Colon (tissue), 2 donors: ENCODE measurements at regions not wholly inside any gene's neighbourhood (a gene's known extent, or its start where the extent isn't known, plus 50 kb on each side); places are given as distances from the start of the nearest gene placed in this dataset.
"Not testable (repeated sequence)": the region's sequence is repeated elsewhere in the genome, so short reads cannot be mapped to it uniquely, and the experiment has no call there.

Experiments
- FAIRE-seq: peaks from 2 replicates; lab custom pipeline; 2012; peaks lifted over from hg19 to GRCh38; lab: Jason Lieb, UNC
- donor health status: control.
- donor health status: control.

DNA sequence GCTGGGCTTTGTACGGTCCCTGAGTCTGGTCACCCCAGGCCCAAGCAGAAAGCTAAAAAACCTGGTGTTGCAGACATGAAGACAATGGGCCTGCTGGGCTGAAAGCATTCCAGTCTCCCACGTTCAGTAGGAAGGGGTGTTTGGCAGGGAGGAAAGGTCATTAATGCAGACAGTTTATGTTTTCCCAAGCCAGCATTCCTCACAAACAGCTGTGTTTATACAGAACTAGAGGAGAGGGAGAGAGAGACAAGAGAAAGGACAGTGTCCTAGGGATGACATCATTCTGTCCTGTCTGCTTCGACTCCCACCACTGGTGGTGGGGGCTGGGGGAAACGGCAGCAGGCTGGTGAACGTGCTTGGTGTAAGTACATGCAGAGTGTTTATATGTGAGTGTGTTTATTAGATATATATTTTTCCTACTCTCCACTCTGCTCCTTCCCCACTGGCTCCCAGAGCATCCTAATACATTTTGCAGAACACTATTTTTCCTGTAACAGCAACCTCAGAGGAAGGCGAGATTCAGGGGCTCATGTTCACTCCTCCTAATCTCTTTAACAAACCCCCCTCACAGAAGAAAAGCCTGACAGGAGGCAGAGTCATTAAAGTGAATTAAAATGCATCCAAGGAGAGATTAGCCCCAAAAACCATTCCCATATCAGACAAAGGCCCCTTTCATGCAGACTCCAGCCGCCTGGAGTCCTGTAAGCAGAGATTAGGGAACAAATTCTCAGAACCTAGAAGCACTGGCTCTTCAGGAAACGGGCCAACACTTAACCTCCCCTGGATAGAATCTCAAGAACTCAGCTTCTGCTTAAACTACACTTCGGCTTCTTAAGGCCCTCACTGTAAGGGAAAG lies 380.4 kb downstream of the TNS1 start:
- FAIRE-seq = no peak

DNA sequence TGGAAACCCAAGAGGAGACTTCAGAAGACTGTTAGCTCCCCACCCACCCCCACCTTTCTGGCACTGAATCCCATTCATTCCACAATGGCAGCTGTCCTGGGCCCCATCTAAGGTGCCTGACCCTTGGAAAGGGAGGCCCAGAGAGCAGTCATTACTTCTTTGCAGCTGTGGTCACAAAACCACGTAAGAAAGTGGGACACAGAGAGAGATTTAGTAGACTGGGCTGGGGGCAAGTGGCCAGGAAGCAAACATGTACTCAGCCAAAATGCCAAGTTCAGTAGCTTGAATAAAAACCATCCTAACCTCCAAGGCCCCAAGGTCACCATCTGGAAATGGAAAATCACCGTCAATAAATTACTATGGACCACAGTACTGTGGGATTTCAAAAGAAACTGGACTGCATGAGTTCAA lies 381.4 kb downstream of the TNS1 start:
- FAIRE-seq = no peak

GRCh38 chr2:217618744-217619143 lies 384.1 kb downstream of the TNS1 start:
- FAIRE-seq = no peak

DNA sequence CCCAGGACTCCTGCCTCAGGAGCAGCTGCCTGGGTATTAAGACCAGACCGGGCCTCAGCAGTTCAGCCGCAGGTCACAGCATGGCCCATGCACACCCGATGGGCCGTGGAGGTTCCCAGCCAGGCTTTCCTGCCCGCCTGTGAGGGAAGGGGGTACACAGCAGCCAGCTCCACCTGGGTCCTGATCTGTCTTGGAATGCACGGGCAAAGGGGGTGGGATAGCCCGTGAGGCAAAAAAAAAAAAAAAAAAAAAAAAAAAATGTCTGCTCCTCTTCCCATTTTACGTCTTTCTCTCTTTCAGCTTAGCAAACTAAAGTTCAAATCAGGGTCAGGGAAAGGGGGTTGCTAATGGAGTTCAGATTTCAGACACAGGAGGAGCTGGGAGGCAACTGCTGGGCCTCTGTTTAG lies 385.2 kb downstream of the TNS1 start:
- no peak for FAIRE-seq

DNA sequence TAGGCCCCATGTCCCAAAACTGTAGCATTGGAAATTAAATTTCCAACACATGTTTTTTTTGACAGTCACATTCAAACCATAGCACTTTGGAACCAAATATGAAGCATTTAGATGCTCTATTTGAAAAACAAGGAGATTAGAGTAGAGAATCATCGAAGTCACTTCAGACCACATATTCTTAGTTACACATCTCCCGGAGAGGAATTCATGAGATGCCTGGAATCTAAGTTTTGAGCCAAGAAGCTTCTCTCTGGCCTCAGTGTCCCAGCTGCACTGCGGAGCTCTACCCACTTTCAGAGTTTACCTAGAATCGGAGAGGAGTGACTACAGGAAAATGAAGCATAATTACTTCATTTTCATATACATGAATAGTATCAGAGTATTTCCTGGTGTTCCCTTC lies 385.9 kb downstream of the TNS1 start:
- no peak for FAIRE-seq

DNA sequence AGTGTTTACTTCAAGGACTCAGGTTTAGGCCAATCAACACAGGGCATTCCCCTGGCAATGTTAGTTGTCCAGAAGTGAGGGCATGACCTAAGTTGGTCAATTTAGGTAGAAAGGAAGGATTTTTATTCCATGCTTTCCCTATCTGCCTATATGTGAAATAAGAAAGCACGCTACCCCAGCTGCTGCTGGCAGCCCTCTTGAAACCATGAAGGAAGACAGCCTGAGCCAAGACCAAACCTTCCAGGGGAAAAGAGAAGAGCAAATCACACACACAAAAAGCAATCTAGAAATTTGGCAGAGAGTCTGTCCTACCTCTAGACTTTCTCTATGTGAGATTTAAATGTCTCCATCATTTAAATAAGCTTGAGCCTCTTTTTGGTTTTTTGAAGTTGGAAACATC lies 387.6 kb downstream of the TNS1 start:
- no peak for FAIRE-seq

DNA sequence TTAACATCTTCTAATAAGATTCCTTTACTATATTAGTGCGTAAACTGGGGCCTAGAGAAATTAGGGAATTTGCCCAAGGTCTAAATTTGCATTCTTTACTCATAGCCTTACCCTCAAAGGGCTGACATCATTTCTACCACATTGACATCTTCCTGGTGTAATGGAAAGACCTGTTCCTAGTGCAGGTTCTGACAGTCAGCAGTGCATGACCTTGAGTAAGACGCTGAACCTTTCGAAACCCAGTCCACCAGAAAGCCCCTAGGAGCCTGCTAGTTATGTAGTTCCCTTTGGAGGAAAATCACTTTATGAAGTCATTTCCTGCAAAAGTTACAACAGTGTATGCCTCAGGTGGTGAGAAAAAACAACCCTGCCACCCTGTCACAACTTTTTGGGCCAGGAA lies 388.3 kb downstream of the TNS1 start:
- no peak for FAIRE-seq

DNA sequence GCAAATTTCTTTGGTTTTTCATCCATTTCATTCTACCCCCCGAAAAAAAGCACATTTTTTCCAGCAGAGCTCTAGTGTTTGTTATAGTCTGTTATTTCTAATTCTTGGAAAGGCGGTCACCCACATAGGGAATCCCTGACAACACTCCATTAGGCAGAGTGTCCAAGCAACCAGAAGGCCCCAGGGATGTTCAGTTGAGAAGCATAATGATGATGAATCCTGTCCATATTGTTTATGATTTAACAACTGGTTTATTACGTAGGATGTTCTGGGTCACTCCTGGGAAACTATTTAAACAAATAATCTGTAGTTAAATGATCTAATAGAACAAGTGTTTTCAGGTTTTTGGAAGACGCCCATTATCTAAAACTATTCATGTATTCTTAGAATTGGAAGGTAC lies 388.7 kb downstream of the TNS1 start:
- FAIRE-seq = no peak

- no peak for FAIRE-seq
Measured at GRCh38 chr2:217612920-217613319, 389.9 kb downstream of the TNS1 start.

GRCh38 chr2:217612211-217612610 lies 390.6 kb downstream of the TNS1 start:
- FAIRE-seq = no peak

DNA sequence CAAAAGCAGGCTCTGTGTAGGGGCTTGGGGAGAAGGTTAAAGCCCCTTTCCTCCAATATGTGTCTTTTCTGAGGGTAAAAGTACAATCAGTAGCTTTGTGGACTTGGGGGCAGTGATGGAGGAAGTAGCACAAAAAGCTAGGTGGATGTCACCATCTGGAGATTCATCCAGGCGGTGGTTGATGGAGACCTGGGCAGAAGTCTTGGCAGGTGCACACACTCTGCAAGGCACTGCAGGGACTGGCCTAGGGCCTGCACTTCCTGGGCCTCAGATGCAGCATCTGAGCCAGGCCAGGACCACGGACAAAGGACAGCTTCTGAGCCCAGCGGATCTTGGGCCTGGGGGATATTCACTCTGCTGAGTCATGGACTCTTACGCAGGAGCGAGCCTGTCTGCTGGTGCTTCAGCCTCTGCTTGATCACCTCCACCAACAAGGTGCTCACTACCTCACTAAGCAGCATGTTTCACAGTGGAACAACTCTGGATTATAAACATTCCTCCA lies 391.1 kb downstream of the TNS1 start:
- no peak for FAIRE-seq

DNA sequence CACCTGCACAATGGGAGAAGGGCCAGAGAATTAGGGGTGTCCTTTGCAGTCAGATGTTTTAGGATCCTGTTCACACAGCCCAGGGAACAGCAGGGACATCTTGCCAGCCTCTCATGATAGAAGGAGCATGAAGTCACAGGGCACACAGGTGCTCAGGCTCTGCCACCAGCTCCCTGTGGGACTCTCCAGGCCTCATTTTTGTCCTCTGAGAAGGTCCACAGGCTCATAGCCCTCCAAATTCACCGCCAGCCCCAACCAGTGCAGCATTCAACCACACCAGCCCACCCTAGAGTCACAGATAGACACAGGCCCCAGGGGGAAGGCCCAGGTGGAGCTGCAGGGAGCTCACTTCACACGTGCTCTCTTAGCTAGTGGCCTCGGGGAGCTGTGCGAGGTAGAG lies 391.7 kb downstream of the TNS1 start:
- no peak for FAIRE-seq

GRCh38 chr2:217610401-217610814 lies 392.4 kb downstream of the TNS1 start:
- no peak for FAIRE-seq

GRCh38 chr2:217609952-217610351 lies 392.8 kb downstream of the TNS1 start:
- FAIRE-seq = no peak

GRCh38 chr2:217606296-217606695 lies 396.5 kb downstream of the TNS1 start:
- FAIRE-seq = no peak

GRCh38 chr2:217604527-217605194 lies 398.1 kb downstream of the TNS1 start:
- FAIRE-seq = no peak

GRCh38 chr2:217601601-217602000 lies 401.2 kb downstream of the TNS1 start:
- FAIRE-seq = no peak

- FAIRE-seq = no peak
Measured at GRCh38 chr2:217599906-217600305, 402.9 kb downstream of the TNS1 start.

GRCh38 chr2:217597681-217598080 lies 405.1 kb downstream of the TNS1 start:
- no peak for FAIRE-seq

DNA sequence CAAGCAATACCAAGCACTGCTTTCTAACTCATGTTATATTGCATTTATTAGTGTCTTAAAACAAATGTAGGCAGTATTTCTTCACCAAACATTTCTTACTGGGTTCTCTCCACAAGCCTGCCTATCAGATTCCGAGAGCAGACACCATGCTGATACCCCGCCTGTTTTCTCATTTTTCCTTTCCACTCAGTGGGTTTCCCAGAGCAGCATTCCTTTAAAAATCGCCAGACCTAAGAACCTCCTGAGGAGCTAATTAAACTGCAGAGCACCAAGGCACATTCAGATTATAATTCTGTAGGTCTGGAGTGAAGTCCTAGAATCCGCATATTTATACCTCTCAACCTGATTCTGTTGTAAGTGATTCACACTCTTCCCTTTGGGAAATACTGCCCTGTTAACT lies 405.6 kb downstream of the TNS1 start:
- no peak for FAIRE-seq

DNA sequence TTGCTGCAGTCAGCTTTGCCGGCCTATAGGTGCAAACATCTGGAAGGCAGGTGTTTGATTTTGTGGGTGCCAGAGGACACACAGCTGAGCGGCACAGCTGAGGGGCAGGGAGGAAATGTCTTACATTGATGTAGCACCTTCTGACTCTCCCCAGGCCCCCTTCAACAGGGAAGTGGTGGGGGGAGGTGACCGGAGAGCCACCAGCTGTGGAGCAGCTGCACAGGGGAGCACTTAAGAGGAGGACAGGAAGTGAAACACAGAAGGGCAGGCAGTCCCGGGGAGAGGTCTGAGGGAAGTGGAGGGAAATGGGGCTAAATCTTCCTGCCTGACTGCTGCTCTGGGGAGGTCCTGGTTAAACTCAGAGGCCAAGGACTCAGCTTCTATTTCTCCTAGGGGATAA lies 409.1 kb downstream of the TNS1 start:
- no peak for FAIRE-seq

DNA sequence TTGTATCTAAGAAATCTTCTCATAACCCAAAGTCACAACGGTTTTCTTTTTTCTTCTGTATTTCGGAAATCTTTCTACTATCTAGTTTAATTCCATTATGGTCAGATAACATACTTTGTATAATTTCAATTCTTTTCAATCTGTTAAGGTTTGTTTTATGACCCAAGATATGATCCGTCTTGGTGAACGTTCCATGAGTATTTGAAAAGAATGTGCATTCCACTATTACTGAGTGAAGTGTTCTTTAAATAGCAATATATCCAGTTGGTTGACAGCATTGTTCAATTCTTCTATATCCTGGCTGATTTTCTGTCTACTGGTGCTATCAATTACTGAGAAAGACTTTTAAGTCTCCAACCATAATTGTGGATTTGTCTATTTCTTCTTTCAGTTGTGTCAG lies 414.5 kb downstream of the TNS1 start:
- no peak for FAIRE-seq

DNA sequence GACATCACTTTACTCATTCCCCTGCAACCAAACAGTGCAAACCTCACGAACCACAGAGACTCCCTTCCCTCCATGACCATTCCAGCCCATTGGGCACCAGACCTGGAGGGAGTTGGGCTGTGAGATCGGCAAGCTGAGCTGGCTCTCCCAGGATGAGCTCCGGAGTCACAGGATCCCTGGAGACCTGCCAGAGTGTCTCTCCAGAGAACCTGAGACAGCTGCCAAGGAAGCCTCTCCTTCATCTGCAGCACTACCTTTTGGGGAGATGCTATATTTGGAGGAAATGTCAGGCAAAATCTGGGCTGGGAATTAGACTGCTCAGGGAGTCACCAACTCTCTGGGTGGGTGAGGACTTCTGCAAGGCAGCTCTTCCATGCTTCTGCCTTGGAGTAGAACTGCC lies 417.4 kb downstream of the TNS1 start:
- no peak for FAIRE-seq

GRCh38 chr2:217580407-217580806 lies 422.4 kb downstream of the TNS1 start:
- FAIRE-seq = not testable (repeated sequence)
